HUES6 (cell line): ENCODE measurements at regions not wholly inside any gene's neighbourhood (a gene's known extent, or its start where the extent isn't known, plus 50 kb on each side); places are given as distances from the start of the nearest gene placed in this dataset.

Experiments
- H3K27ac ChIP-seq: 2 replicates; pipeline ENCODE4 v1.7.0; 2013; ENCODE audit warnings: low read depth, mild to moderate bottlenecking, low read length, inconsistent platforms
- H3K27me3 ChIP-seq: 2 replicates; pipeline ENCODE4 v1.6.1; 2013; ENCODE audit warnings: low read length; ENCODE audit not compliant: control insufficient read depth, insufficient read depth
- H3K36me3 ChIP-seq: 2 replicates; pipeline ENCODE4 v1.6.1; 2013; ENCODE audit warnings: low read length; ENCODE audit not compliant: control insufficient read depth, insufficient read depth
- H3K4me1 ChIP-seq: 2 replicates; pipeline ENCODE4 v1.6.1; 2013; ENCODE audit warnings: low read length; ENCODE audit not compliant: control insufficient read depth, insufficient read depth
- H3K4me3 ChIP-seq: 2 replicates; pipeline ENCODE4 v1.5.1; 2013; ENCODE audit warnings: low read depth, low read length
- H3K9ac ChIP-seq: one replicate; pipeline ENCODE4 v1.6.1; 2013; ENCODE audit warnings: mild to moderate bottlenecking, low read length
- H3K9me3 ChIP-seq: 2 replicates; pipeline ENCODE4 v1.6.1; 2013; ENCODE audit warnings: low read depth, low read length; ENCODE audit not compliant: control insufficient read depth, insufficient read depth

DNA sequence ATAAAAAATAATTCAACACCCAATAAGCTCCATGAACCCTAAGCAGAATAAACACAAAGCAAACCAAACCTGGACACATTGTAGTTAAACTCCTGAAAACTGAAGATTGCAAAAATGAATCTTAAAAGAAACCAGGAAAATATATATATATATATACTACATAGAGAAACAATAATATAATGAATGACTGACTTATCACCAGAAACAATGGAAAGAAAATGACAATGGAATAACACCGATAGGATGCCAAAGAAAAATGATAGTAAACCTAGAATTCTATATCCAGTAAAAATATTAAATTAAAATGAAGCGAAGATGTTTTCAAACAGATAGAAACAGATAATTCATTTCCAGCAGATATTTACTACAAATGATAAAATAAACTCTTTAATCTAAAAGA lies 346.9 kb downstream of the IRS1 start:
- H3K9me3 ChIP-seq = peaks cover 9% of the 10 kb centered on the region; the same call in 1 of the 2 replicates
- no peaks in the 10 kb centered on the region for H3K4me1 ChIP-seq
- H3K36me3 ChIP-seq = no peaks in the 10 kb centered on the region
- no peaks in the 10 kb centered on the region for H3K27me3 ChIP-seq
- H3K27ac ChIP-seq = no peak overlapping the region
- H3K4me3 ChIP-seq = no peak overlapping the region
- H3K9ac ChIP-seq = no peak overlapping the region

DNA sequence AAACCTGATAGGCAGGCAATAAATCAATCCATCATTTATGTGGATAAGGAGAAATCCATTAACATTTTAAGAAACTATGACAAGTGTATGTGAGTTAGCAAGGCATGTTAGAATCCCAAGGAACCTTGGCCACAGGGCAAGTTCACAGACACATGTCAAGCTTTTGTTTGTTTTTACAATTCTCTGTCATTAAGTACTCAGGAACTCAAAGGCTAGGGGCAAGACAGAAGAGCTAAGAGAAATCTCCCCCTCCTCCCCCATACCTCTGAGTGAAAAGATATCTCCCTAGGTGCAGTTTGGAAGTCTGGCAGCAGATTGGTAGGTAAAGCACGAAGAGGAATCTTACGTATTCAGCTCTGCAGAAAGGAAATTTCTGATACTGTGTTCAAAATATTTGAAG lies 348.1 kb downstream of the IRS1 start:
- H3K4me1 ChIP-seq = no peaks in the 10 kb centered on the region
- H3K9ac ChIP-seq = no peak overlapping the region
- H3K27ac ChIP-seq = no peak overlapping the region
- H3K4me3 ChIP-seq = no peak overlapping the region
- no peaks in the 10 kb centered on the region for H3K27me3 ChIP-seq
- H3K9me3 ChIP-seq = peaks cover 9% of the 10 kb centered on the region; the same call in 1 of the 2 replicates
- H3K36me3 ChIP-seq = no peaks in the 10 kb centered on the region

DNA sequence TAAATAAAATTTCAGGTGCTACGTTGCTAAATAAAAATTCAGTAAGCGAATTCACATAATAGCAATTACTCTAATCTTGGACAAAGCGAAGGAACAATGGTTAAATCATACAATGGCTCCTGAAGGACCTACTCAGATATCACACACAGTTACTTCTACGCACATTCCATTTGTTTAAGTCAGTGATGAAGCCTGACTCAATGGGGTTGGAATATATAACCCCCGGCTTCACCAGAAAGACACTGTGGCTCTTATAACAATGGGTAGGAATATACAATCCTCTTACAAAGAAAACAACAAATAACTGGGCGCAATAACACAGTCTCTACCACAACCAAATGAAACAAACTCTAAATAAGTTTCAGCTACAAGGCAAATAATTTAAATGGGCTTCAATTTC lies 349.5 kb downstream of the IRS1 start:
- H3K36me3 ChIP-seq = no peaks in the 10 kb centered on the region
- H3K27ac ChIP-seq = no peak overlapping the region
- no peaks in the 10 kb centered on the region for H3K4me1 ChIP-seq
- no peaks in the 10 kb centered on the region for H3K27me3 ChIP-seq
- peaks cover 9% of the 10 kb centered on the region; the same call in 1 of the 2 replicates for H3K9me3 ChIP-seq
- no peak overlapping the region for H3K9ac ChIP-seq
- no peak overlapping the region for H3K4me3 ChIP-seq

DNA sequence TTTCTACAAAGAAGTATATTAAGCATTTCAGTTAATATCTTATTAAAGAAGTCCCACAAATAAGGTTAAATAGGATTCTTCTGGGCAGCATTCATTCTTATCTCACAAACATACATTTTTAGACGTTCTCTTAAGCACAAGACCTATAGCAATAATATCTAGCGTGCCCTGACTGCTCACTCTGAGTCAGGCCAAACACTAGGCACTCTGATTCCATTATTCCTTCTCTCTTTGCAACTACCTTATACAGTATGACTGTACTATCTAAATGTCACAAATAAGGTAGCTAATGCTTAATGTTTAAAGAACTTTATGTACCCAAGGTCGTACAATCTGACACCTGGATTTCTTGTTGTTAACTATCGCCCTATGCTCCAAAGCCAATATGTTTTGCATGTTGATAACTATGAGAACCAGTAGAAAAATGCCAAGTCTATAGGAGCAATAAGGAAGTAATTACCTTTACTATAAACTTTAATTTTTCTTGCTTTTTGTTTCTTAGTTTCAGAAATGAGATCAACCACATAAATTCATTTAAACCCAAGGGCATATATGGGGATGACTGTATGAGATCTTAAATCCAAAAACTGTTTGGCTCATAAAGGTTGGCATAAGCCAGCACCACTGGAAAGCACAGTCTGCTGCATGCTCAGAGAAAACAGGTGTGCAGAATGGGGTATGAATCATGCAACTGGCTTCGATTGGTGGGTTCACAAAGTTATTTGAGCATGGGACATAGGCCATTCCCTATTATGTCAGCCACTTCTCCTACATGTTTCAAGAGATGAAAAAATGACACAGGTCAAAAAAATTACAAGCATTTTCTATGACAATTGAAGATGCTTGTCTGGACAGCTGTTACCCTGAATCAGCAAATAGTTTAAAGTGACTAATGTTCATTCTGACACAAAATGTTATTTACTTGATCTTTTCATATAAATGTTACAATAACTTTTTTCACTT lies 352.0 kb downstream of the IRS1 start:
- Histone ChIP-seq H3K27ac (no peak overlapping the region), H3K27me3 (no peaks in the 10 kb centered on the region), H3K36me3 (no peaks in the 10 kb centered on the region), H3K4me1 (no peaks in the 10 kb centered on the region), H3K9ac (no peak overlapping the region), H3K4me3 (no peak overlapping the region), H3K9me3 (peaks cover 7% of the 10 kb centered on the region; the same call in 1 of the 2 replicates)

DNA sequence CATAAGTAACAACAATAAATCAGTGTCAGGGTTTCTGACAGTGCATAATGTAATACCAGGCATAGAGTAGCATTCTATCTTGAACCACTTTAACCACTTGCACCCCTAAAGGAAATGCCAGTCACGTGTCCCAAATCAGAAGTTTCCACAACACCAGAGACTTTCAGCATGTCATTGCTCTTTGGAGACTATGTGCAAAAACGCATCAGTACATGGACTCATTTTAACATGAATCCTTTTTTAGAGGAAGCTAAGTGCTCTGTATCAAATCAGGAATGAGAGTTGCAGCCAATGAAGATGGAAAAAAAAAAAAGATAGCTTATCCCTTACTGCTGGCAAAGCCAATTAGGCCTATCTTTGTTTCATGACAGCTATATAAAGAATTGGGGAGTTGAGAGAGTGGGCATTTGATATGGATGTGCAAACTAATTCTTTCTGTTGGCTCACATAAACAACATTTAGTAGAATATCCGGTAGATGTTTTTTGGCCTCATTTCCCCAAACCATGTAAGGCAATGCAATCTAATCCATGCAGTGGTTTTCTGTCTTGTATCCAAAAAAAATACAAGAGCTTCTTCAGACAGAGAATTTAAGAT lies 353.1 kb downstream of the IRS1 start:
- Histone ChIP-seq H3K27ac (no peak overlapping the region), H3K36me3 (no peaks in the 10 kb centered on the region), H3K27me3 (no peaks in the 10 kb centered on the region), H3K4me3 (no peak overlapping the region), H3K9ac (no peak overlapping the region), H3K4me1 (no peaks in the 10 kb centered on the region), H3K9me3 (0 out of 2 replicates have a peak, but pooled peaks cover 3% of the 10 kb centered on the region)

DNA sequence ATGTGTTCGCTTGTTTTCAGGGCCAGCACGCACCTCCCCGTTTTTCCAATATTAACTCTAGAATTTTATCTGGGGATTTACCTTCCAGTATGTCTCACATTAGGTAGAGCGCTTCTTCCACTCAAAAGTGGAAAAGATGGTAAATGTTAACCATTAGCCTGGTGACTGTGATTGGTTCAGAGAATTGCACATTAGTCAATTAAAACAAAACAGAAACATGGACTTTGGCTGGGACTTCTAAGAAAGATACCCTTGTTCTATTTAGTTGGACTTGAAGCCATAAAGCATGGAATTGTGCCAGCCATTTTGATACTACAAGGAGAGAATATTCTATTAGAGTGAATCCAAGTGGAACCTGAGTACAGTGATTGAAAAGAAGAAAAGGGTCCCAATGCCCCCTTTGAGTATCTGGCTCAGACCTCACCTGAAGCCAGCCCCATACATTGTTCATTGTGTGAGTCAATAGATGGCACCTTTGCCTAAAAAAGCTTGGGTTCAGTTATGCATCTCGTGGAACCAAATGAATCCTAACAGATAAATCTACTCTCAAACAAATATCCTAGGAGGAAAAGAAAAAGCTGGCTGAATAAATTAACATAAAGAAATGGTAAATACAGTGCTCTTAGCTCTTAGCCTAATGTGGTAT lies 354.3 kb downstream of the IRS1 start:
- Histone ChIP-seq H3K4me1 (no peaks in the 10 kb centered on the region), H3K9me3 (no peaks in the 10 kb centered on the region), H3K27ac (no peak overlapping the region), H3K9ac (no peak overlapping the region), H3K27me3 (no peaks in the 10 kb centered on the region), H3K36me3 (no peaks in the 10 kb centered on the region), H3K4me3 (no peak overlapping the region)

DNA sequence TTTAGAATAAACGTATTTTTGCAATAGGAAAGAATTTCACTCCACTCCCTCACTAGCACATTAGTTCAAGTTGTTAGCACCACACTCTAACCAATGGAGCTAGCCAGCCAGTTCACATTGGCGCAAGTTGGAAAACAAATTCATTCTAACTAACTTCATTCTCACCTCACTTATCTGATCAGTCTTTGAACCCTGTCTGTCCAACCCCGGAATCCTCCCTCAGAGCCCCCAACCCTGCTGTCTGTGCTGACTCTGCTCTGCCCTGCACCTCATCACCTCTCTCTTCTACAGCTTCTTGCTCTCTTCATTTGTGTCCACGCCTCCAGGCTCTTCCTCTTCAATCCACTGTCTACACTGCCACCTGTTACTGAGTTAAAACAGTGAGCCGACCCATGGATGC lies 356.5 kb downstream of the IRS1 start:
- H3K4me1 ChIP-seq = no peaks in the 10 kb centered on the region

DNA sequence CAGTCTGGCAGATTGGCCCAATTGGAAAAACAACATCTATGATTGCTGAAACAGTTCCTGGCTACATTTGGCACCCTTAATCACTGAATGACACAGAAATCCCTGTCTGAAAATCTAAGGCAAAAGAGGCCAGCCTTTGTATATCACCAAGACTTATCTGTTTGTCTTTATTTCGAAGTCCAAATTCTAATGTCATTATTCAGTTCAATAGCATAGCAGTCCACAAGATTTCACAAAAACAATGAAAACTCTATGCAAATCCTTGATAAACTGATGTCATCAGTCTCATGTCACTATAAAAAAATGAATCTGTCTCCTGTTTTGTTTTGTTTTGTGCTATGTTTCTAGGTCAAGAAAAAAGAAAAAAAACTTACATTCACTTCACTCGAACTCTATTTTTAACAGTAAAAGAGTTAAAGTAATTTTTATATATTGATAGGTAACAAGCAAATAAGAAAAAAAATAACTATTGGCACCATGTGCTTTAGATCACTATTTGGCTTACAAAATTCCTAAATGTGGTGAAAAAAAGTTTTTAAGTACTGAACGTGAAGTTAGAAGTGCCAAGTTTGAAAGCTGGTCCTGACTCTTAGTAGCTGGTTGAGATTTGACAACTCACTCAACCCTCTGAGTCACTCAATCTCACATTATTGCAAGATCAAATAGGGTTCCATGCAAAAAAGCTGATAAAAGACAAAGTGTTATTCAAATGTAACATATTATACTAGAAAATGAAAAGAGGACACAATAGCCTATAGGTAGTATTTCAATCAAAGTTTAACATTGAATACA lies 359.3 kb downstream of the IRS1 start:
- Histone ChIP-seq H3K27ac (no peak overlapping the region), H3K9ac (no peak overlapping the region), H3K36me3 (no peaks in the 10 kb centered on the region), H3K27me3 (no peaks in the 10 kb centered on the region), H3K4me3 (no peak overlapping the region), H3K4me1 (no peaks in the 10 kb centered on the region), H3K9me3 (no peaks in the 10 kb centered on the region)

More for the DNA sequence above, 356.5 kb downstream of the IRS1 start:
- Histone ChIP-seq H3K27ac (no peak overlapping the region), H3K9me3 (no peaks in the 10 kb centered on the region), H3K27me3 (no peaks in the 10 kb centered on the region), H3K9ac (no peak overlapping the region), H3K36me3 (no peaks in the 10 kb centered on the region), H3K4me3 (no peak overlapping the region)

DNA sequence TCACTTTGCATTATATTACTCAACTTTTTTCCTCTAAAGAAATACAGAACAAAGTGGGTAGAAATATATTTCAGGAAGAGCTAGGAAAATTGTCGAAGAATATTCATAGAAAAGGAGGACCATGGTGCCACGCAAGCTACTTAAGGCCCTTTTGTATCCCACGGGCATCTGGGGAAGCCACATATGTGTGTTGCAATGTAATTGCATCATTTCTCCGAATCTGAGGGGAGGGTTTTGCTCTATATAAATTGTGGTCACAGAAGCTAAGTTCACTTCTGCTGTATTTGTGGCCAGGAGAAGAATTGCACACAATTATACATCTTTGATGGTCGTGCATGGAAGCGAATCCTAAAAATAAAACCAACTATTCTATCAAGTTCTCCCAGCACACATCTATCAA lies 360.3 kb downstream of the IRS1 start:
- Histone ChIP-seq H3K27me3 (no peaks in the 10 kb centered on the region), H3K4me3 (no peak overlapping the region), H3K27ac (no peak overlapping the region), H3K4me1 (no peaks in the 10 kb centered on the region), H3K9me3 (no peaks in the 10 kb centered on the region), H3K9ac (no peak overlapping the region), H3K36me3 (no peaks in the 10 kb centered on the region)

DNA sequence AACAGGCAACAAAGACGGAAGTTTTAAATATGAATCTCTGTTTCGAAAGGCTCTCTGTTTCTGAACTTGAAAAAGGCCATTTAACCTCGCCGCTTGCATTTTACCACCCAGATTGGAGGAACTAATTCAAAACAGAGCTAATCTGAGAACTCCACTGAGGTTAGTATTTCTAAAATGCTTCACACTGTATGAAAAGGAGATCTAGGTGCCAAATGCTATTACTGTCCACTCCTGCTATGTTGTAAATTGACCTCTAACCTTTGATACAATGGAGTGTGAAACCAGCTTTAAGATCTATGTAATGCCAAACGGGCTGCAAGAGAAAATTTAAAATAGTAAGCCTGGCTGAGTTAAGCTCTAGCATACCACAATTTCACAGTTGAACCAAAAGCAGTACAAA lies 364.5 kb downstream of the IRS1 start:
- no peaks in the 10 kb centered on the region for H3K27me3 ChIP-seq
- H3K9ac ChIP-seq = no peak overlapping the region
- H3K27ac ChIP-seq = no peak overlapping the region
- H3K9me3 ChIP-seq = no peaks in the 10 kb centered on the region
- no peak overlapping the region for H3K4me3 ChIP-seq
- H3K36me3 ChIP-seq = no peaks in the 10 kb centered on the region
- no peaks in the 10 kb centered on the region for H3K4me1 ChIP-seq
